IgD-negative memory B cell (primary cell): ENCODE measurements at regions not wholly inside any gene's neighbourhood (a gene's known extent, or its start where the extent isn't known, plus 50 kb on each side); places are given as distances from the start of the nearest gene placed in this dataset.
A peak's percentile ranks its signal among the peaks of the same experiment; 100 is the strongest.

Source experiments
- H3K27ac Mint-ChIP-seq, 3 donors: one replicate each; pipeline ENCODE4 v1.8.0; 2020 to 2022; ENCODE audit warnings: mild to moderate bottlenecking in 3 of 3, mixed read lengths in 3 of 3, moderate library complexity in 1 of 3
- H3K27me3 Mint-ChIP-seq: one replicate; pipeline ENCODE4 v1.8.0; 2021; ENCODE audit warnings: mixed read lengths
- H3K36me3 Mint-ChIP-seq: one replicate; pipeline ENCODE4 v1.8.0; 2020; ENCODE audit warnings: mild to moderate bottlenecking, mixed read lengths
- H3K4me1 Mint-ChIP-seq, 3 donors: one replicate each; pipeline ENCODE4 v1.8.0; 2020 to 2022; ENCODE audit warnings: mixed read lengths in 3 of 3, mild to moderate bottlenecking in 1 of 3
- H3K4me3 Mint-ChIP-seq, 4 donors: one replicate each; pipeline ENCODE4 v1.8.0; 2020 to 2022; ENCODE audit warnings: mild to moderate bottlenecking in 4 of 4, mixed read lengths in 4 of 4, moderate library complexity in 3 of 4
- H3K9me3 Mint-ChIP-seq, 3 donors: one replicate each; pipeline ENCODE4 v1.8.0; 2020 to 2021; ENCODE audit warnings: mixed read lengths in 3 of 3, mild to moderate bottlenecking in 1 of 3

DNA sequence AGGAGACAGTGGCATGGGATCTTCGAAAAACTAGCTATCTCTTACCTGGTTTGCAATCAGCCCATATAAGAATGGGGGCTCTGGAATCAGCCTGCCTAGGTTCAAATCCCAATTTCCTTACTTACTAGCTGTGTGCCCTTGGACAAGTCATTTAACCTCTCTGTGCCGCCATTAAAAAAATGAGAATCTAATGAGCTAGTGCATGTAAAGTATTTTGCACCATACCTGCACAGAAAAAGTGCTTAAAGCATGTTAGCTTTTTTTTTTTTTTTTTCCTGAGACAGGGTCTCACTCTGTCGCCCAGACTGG, 181.8 kb downstream of the SHQ1 start:
- no peaks in the 10 kb centered on the region for H3K4me1 Mint-ChIP-seq
- H3K27me3 Mint-ChIP-seq = peaks cover 7% of the 10 kb centered on the region
- no peak overlapping the region for H3K27ac Mint-ChIP-seq
- H3K9me3 Mint-ChIP-seq = no peaks in the 10 kb centered on the region
- no peaks in the 10 kb centered on the region for H3K36me3 Mint-ChIP-seq
- no peak overlapping the region for H3K4me3 Mint-ChIP-seq

DNA sequence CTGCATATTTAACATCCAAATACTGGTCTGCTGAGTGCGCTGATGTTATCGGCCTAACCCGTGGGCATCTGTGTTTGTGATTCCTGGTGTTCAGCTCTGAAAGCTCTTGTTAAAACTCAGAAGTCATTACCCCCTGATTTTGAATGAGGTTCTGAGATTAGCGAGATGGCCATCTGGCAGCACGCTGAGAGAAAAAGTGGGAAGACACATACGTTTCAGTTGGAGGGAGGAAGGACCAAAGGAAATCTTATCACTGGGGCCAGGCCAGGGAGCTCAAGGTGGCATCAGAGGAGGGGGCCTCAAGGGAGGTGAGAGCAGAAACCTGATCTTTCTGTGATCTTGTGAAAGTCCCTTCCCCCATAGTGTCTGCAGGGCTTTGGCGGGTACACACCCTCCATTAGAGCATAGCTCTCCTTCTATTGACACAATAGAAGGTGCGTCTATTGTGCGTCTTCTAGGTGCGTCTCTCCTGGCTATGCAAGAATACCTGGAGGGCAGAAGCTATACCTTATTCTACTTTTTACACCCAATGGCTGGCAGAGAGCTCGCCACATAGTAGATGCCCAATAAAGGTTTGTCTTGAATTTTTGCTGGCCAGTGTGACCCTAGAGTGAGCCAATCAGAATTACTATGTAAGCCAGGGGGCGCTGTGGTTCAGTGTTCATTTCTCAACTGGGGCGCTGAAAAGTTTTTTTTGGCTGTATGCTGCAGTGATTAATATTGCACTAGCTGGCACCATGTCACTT, 182.4 kb downstream of the SHQ1 start:
- Mint-ChIP-seq H3K4me3 (no peak overlapping the region), H3K9me3 (no peaks in the 10 kb centered on the region), H3K36me3 (no peaks in the 10 kb centered on the region), H3K4me1 (no peaks in the 10 kb centered on the region), H3K27me3 (peaks cover 8% of the 10 kb centered on the region), H3K27ac (no peak overlapping the region)

DNA sequence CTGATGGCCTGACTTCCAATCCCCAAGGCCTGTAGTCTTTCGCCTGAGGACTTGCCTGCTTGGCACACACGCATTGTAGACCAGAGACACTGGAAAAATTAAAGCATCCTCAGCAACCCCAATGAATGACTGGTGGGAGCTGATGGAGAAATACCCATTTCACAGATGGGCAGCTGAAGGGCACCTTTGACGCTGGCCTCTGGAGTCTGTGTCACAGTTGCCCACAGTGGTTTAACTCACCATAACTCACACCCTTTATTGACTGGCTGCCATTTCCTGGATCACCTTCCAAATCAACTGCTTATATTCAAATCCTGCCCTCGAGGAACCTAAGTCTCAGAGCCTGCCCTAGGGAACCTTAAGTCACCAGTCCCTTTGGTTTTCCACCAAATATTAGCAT, 183.1 kb downstream of the SHQ1 start:
- Mint-ChIP-seq H3K27ac (no peak overlapping the region), H3K27me3 (peaks cover 10% of the 10 kb centered on the region), H3K36me3 (no peaks in the 10 kb centered on the region), H3K9me3 (no peaks in the 10 kb centered on the region), H3K4me3 (no peak overlapping the region), H3K4me1 (no peaks in the 10 kb centered on the region)

DNA sequence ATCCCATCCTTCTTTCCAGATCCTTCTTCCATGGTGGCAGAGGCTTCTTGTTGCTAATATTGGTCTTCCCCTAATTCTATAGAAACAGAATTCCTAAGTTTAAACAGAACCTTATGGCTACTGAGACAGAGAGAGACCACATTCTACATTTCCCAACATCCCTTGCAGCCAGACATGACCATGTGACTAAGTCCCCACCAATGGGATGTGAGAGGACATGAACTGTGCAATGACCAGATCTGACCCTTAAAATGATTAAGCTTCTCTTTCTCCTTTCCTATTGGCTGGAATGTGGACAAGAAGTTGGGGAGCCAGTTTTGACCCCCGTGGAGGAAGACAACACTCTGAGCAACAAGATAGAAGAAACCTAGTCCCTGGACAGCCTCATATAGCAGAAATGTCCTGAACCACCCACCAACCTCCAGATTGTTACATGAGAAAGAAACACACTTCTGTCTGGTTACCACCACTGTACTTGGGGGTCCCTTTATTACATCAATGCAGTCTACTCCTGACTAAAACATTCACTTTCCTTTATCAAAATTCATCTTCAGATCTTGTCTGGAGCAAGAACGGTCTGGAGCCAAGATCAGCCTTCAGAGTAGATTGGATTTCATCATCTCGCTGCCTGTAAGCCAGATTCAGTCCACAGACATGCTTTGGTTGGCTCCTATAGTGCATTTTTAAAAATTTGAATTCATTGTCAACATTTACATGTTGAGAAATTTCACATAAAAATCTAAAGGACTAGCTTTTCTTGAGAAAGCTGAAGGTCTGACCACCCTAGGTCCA, 183.9 kb downstream of the SHQ1 start:
- no peaks in the 10 kb centered on the region for H3K36me3 Mint-ChIP-seq
- H3K27me3 Mint-ChIP-seq = peaks cover 10% of the 10 kb centered on the region
- no peak overlapping the region for H3K27ac Mint-ChIP-seq
- no peaks in the 10 kb centered on the region for H3K4me1 Mint-ChIP-seq
- no peaks in the 10 kb centered on the region for H3K9me3 Mint-ChIP-seq
- no peak overlapping the region for H3K4me3 Mint-ChIP-seq

DNA sequence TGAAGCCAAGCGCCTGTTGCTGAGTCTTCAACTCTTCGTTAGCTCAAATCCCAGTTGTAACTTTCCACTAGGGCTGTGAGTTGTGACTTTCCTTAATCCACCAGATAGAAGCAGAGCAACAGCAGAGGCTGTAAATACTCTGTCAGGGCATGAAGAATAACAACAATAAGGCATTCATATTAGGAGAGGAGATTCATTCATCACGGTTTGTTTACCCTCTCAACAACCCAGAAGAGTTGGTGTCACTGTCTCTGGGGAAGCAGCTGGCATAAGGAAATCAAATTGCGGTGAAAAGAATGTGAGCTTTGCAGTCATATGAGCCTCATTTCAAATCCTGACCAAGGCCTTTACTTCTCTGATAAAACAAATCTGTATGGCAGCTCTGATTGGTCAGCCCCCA, 184.8 kb downstream of the SHQ1 start:
- Mint-ChIP-seq H3K27me3 (peaks cover 9% of the 10 kb centered on the region), H3K9me3 (no peaks in the 10 kb centered on the region), H3K36me3 (no peaks in the 10 kb centered on the region), H3K4me1 (no peaks in the 10 kb centered on the region), H3K27ac (no peak overlapping the region), H3K4me3 (no peak overlapping the region)

DNA sequence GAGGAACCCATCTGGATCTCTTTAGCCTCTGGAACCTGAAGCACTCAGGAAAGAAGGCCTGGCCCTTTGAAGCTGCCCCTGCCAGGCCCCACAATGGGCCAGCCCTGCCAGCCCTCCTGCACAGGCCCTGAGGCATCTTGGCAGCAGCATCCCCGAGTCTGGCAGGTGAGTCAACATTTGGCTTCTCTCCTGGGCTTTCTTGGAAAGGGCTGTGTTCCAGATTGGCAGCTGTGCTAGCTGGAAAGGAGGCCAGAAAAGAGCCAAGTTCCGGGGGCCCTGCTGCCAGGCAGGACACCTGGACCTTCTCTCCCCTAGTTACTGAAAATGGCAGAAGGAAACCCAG, 187.2 kb downstream of the SHQ1 start:
- H3K4me1 Mint-ChIP-seq = no peaks in the 10 kb centered on the region
- H3K9me3 Mint-ChIP-seq = no peaks in the 10 kb centered on the region
- H3K27me3 Mint-ChIP-seq = peaks cover 8% of the 10 kb centered on the region

DNA sequence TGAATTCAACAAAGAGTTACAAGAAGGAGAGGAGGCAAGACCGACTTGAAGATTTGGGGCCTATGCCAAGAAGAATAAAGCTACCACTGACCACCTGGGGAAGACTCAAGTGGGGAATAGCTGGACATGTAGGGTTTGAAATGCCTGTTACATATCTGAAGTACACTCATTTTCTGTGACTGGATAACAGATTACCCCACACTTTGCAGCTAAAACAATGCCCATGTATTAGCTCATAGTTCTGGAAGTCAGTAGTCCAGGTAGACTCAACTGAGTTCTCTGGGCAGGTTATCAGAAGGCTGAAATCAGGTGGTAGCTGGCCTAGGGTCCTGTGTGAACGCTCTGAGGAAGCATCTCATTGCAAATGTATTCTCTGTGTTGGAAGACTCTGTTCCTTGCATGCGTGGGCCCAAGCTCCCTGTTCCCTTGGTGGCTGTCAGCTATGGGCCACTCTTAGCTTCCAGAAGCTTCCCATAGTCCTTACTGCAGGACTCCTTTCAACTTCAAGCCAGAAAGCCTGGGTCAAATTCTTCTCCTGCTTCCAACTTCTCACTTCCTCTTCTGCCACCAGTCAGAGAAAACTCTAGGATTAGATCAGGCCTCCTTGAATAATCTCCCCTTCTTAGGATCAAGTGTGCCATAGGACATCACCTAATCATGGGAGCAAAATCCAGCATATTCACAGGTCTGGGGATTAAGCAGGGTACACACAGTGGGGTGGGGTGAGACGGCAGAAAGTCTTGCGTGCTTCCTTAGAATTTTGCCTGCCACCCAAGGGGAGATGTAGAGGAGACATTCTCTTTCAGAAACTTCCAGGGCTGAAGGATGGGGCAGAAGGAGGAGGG, 187.8 kb downstream of the SHQ1 start:
- Mint-ChIP-seq H3K4me3 (no peak overlapping the region), H3K4me1 (no peaks in the 10 kb centered on the region), H3K36me3 (no peaks in the 10 kb centered on the region), H3K9me3 (no peaks in the 10 kb centered on the region), H3K27me3 (peaks cover 5% of the 10 kb centered on the region), H3K27ac (peak overlapping the region in 1 of 3 donors; percentile 28)

More for the DNA sequence above, 187.2 kb downstream of the SHQ1 start:
- Mint-ChIP-seq H3K4me3 (no peak overlapping the region), H3K36me3 (no peaks in the 10 kb centered on the region), H3K27ac (no peak overlapping the region)

DNA sequence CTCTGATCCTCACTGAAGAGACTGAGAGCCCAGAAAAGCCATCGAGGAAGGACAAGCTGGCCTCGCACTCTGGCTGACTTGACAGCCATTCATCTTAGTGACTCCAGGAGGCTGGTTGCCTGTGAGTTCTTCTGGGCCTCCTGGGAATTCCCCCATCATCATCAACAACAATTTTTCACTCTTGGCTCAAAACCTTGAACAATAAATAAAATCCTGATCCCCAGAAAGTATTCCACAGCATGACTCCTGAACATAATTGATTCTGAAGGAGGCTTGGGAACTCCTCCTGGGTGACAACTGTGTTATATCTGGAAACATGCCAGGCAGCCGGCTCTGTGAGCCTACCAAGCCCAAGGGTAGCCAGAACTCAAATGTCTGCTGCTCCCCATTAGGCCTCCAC, 188.6 kb downstream of the SHQ1 start:
- Mint-ChIP-seq H3K4me1 (peaks cover 0 to 4% (median 0%) of the 10 kb centered on the region in 3 donors), H3K4me3 (no peak overlapping the region), H3K9me3 (no peaks in the 10 kb centered on the region), H3K27ac (no peak overlapping the region), H3K36me3 (no peaks in the 10 kb centered on the region), H3K27me3 (peaks cover 10% of the 10 kb centered on the region)

DNA sequence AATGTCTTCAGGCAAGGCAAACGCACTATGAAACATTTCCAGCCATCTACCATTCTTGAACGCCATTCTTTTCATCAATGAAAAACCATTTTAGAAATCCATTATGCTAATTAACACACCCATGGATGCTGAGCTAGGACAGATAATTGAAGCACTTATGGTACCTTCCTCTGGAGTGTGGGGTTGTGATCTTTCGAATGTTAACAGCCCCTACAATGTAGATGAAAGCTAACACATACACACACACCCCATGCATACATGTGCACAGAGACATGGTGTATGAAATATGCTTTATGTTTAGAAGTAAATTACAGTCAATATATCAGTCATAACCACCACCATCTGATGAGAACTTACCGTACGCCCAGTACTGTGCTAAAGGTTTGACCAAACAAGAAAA, 189.1 kb downstream of the SHQ1 start:
- Mint-ChIP-seq H3K27me3 (peaks cover 12% of the 10 kb centered on the region), H3K4me1 (peaks cover 0 to 5% (median 0%) of the 10 kb centered on the region in 3 donors), H3K27ac (no peak overlapping the region), H3K4me3 (no peak overlapping the region), H3K9me3 (no peaks in the 10 kb centered on the region), H3K36me3 (no peaks in the 10 kb centered on the region)

DNA sequence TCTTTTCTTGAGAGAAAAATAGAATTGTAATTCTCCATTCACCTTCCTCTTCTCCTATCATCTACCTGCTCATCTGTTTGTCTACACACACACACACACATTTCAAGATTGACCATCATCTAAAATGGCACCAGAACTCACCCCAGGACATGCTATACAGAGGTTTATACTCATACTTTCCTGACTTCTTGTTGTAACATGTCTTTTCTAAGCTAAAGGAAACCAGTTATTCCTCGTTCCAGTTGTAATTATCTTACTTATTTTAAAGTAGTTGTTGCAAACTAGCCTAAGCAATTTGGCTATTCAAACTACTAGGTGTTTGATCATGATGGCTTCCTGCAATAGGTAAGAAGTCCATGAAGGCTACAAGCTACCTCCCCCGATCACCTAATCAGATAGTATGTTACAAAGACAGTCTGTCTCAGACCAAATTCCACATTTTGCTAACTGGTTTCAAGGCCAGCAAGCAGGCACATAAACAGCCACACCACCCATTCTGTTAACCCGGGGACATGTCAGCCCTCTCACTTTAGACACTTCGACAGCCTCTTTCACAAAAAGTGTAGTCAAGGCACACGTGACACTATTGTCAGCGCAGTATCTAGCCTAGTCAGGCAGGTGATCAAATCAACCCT, 189.7 kb downstream of the SHQ1 start:
- no peak overlapping the region for H3K27ac Mint-ChIP-seq
- H3K4me3 Mint-ChIP-seq = no peak overlapping the region
- no peaks in the 10 kb centered on the region for H3K9me3 Mint-ChIP-seq
- H3K4me1 Mint-ChIP-seq = peaks cover 0 to 5% (median 0%) of the 10 kb centered on the region in 3 donors
- no peaks in the 10 kb centered on the region for H3K36me3 Mint-ChIP-seq
- peaks cover 15% of the 10 kb centered on the region for H3K27me3 Mint-ChIP-seq

DNA sequence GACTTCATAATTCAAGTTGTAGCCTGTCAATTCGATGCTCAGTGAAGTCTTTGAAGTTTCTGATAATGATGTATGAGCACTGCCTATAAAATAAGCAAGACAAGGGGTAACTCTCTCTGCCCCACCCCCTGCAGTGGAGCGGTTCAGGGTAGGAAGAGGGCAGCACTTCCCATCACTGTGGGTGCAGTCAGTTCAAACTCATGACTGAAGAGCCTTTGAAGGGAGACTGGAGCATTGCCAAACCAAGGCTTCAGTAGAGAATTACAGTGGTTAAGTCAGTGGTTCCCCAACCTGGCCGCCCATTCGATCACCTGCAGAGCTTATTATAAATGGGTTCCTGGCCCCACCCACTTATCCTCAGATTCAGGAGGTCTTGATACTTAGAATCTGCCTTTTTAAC, 190.6 kb downstream of the SHQ1 start:
- Mint-ChIP-seq H3K27ac (no peak overlapping the region), H3K27me3 (peaks cover 15% of the 10 kb centered on the region), H3K4me1 (peaks cover 0 to 5% (median 0%) of the 10 kb centered on the region in 3 donors), H3K36me3 (no peaks in the 10 kb centered on the region), H3K4me3 (no peak overlapping the region), H3K9me3 (no peaks in the 10 kb centered on the region)

DNA sequence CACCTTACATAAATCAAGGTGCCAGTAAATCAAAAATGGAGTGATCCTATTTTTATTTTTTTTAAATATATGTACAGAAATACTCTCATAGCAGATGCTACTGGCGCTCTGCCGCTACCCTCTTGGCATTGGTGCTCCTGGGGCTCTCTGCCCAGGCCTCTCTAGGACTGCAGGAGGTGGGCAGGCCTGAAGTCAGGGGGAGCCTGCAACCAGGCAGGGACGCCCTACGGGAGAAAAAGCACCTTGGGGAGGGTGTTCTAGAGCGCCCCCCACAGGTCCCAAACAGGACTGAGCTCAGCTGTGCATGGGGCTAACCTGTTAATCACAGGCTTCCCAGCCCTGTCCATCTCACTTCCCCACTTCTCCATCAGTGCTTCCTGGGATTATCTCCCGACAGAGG, 192.5 kb downstream of the SHQ1 start:
- Mint-ChIP-seq H3K4me3 (no peak overlapping the region), H3K9me3 (no peaks in the 10 kb centered on the region)

DNA sequence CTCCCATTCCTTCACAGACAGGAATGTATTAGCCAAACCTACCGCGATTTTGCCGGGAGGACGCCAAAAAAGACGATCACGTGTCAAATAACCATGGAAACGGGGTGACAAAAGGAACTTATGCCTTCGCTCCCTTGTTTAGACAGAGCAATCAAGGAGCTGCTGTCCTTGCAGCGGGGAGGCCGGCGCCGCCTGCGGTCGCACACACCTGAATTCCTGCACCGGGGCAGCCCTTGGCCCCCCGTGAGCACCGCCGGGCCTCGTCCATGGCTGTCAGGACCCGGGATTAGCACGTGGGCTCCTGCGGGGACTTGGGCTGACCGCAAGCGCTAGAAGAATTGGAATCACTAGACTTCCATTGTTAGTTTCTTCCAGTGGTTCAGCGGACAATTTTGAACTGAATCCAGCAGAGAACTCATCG, 193.1 kb downstream of the SHQ1 start:
- peak overlapping the region in 1 of 4 donors; percentile 3 for H3K4me3 Mint-ChIP-seq
- peaks cover 0 to 5% (median 1%) of the 10 kb centered on the region in 3 donors for H3K4me1 Mint-ChIP-seq
- no peaks in the 10 kb centered on the region for H3K9me3 Mint-ChIP-seq
- H3K36me3 Mint-ChIP-seq = no peaks in the 10 kb centered on the region
- no peak overlapping the region for H3K27ac Mint-ChIP-seq
- peaks cover 12% of the 10 kb centered on the region for H3K27me3 Mint-ChIP-seq

More for the DNA sequence above, 192.5 kb downstream of the SHQ1 start:
- H3K27ac Mint-ChIP-seq = no peak overlapping the region
- H3K27me3 Mint-ChIP-seq = peaks cover 13% of the 10 kb centered on the region
- peaks cover 0 to 5% (median 1%) of the 10 kb centered on the region in 3 donors for H3K4me1 Mint-ChIP-seq
- no peaks in the 10 kb centered on the region for H3K36me3 Mint-ChIP-seq

DNA sequence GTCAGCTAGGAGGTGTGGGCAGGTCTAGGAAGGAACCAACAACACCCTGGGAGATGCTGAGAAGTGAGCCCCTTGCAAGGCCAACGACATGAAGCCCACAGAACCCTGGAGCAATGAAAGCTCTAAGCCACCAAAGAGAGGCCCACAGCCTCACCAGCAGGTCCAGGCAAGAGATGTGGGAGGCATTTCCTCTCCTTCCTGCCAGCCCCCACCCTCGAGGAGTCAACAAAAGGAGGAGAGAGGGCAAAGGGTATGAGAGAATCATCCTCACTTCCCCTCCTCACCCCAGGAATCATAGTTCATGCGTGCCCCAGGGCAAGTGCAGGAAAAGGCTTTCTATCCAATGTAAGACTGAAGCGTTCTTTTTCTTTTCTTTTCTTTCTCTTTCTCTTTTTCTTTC, 195.8 kb downstream of the SHQ1 start:
- H3K27ac Mint-ChIP-seq = no peak overlapping the region
- peaks cover 12% of the 10 kb centered on the region for H3K27me3 Mint-ChIP-seq
- no peak overlapping the region for H3K4me3 Mint-ChIP-seq
- H3K36me3 Mint-ChIP-seq = no peaks in the 10 kb centered on the region
- peaks cover 0 to 5% (median 1%) of the 10 kb centered on the region in 3 donors for H3K4me1 Mint-ChIP-seq
- no peaks in the 10 kb centered on the region for H3K9me3 Mint-ChIP-seq

DNA sequence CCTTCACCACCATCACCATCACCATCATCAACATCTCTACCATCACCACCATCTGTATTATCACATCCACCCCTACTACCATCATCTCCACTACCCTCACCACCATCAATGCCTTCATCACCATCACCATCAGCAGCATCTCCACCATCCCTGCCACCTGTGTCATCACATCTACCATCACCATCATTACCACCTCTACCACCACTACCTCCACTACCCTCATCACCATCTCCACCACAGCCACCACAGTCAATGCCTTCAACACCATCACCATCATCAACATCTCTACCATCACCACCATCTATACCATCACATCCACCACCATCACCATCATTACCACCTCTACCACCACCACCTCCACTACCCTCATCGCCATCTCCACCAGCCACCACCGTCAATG, 196.7 kb downstream of the SHQ1 start:
- Mint-ChIP-seq H3K36me3 (no peaks in the 10 kb centered on the region), H3K27ac (no peak overlapping the region), H3K4me3 (no peak overlapping the region), H3K9me3 (no peaks in the 10 kb centered on the region), H3K4me1 (peaks cover 0 to 5% (median 1%) of the 10 kb centered on the region in 3 donors), H3K27me3 (peaks cover 9% of the 10 kb centered on the region)
